NCI-H82 (cell line): ENCODE measurements at regions not wholly inside any gene's neighbourhood (a gene's known extent, or its start where the extent isn't known, plus 50 kb on each side); places are given as distances from the start of the nearest gene placed in this dataset.

Experiments
- DNase-seq: peaks from one replicate; lab custom pipeline; 2025; lab: John Stamatoyannopoulos, UW

GRCh38 chr1:222370081-222370912, 177.6 kb downstream of the HHIPL2 start:
- DNase-seq, result no peak

DNA sequence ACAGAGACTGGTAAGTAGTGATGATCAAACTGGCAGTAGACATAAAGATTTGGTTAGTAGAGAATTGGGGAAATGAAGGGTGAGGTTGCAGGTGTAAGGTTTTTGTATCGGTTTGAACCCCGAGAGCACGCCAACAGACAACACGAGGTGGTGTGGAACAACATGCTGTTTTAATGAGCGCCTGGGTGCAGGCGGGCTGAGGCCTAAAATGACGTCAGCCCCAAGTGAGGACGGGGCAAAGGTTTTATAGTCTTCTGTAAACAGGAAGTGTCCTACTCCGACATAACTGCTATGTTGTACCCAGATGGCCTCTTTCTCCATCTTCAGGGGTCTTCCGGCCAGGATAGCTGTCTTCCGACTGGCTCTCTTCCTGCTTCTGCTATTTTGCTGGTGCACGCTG, 178.8 kb downstream of the HHIPL2 start:
- no peak for DNase-seq

DNA sequence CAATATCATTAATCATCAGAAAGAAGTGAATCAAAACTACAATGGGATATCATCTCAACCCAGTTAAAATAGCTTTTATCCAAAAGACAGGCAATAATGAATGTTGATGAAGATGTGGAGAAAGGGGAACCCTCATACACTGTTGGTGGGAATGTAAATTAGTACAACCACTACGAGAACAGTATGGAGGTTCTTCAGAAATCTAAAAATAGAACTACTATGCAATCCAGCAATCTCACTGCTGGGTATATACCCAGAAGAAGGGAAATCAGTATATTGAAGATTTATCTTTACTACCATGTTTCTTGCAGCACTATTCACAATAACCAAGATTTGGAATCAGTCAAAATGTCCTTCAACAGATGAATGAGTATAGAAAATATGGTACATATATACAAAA, 189.8 kb downstream of the HHIPL2 start:
- no peak for DNase-seq

DNA sequence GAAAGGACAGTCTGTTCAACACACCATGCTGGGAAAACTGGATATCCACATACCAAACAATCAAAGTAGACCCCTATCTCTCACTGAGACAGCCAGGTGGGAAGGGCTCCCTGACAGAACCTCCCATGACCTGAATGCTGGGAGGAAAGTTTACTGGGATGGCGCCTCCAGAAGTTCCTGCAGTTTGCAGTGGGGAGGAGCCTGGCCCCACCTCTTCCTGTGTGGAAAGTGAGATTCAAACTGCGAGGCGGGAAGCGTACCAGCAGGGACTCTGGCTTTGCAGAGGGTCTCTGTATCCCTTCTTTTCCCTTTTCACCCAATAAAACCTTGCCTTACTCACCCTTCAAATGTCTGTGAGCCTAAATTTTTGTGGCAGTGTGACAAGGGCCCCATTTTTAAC, 190.7 kb downstream of the HHIPL2 start:
- DNase-seq, result no peak

DNA sequence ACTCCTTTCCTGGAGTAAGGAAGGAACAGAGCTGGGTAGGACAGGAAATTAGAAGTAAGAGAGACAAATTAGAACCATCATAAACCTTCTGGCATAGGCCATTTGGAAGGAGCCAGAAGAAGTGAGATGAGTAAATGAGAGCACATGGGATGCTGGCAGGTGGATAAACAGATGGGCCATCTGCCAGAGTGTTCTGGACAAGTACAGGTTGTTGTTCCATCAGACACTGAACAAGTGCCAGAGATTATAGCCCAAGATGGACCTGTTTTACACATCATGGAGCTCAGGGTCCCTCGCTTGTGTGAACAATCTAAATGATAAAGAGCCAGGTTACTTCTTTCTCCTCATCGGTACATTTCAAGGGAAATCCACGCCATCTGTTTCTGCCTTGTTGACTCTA, 200.3 kb downstream of the HHIPL2 start:
- DNase-seq, result peak; percentile 61

GRCh38 chr1:222346955-222347354, 200.9 kb downstream of the HHIPL2 start:
- DNase-seq, result no peak

- DNase-seq, result no peak
Measured at GRCh38 chr1:222339376-222339947, 208.4 kb downstream of the HHIPL2 start.

GRCh38 chr1:222335586-222335985, 212.3 kb downstream of the HHIPL2 start:
- DNase-seq, result no peak

DNA sequence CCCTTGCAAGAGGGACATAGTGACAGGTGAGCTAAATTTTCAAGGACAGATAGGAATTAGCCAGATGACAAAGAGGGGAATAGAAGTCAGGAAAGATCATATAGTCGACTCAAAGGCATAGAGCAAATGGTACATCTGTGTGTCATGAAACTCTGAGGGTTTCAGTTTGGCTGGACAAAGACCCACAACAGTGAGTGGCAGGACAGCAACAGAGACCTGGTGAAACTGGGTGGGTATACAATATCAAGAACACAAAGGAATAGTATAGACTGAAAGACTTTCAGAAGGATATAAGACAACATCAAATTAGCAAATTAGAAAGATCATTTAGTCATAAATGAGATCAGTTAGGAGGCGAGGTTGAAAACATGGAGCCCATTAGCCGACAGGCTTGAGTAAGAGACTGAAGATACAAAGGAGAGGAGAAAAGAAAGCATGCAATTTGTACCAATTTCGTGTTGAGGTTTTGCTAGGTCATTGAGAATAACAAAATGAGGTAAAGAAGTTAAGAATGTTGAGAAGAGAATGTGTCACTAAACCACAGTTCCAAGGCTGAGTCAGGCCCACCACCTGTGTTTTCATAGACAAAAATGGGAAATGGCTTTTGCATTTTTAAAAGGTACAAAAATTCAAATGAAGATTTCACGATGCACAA, 213.8 kb downstream of the HHIPL2 start:
- no peak for DNase-seq

DNA sequence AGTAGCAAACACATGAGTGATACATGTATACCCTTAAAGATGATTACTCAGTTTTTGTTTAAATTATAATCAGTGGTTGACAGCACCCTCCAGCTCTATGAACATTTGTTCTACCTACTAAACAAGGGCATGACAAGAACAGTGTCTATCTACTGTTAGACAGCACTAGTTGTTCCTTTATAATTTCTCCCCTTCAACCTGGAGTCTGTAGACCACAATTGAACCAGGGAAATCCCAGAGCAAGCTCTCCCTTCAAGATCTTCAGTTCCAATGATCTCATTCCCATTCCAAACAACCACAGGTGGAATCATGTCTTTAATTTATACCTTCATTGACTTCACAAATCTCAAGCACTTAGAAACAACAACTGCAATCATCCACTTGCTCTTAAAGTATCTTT, 216.1 kb downstream of the HHIPL2 start:
- no peak for DNase-seq

DNA sequence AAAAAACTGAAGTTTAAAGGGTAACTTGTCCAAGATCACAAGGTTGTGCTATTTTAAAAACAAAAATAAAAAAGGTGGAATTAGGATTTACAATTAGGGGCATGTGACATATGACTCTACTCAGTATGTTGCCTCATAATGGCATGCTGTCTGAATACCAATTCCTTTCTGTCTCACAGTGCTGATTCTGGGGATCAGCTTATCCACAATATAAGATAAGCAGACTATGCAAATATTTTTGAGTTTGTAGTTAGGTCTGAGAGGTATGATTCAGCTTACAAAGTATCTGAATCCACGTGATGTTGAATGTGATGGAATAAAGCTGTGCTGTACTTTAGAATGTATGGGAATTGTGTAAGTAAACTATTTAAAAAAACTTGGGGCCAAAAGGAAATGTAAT, 216.6 kb downstream of the HHIPL2 start:
- no peak for DNase-seq

- DNase-seq, result peak; percentile 19
Measured at GRCh38 chr1:222329493-222330045, 218.3 kb downstream of the HHIPL2 start.

DNA sequence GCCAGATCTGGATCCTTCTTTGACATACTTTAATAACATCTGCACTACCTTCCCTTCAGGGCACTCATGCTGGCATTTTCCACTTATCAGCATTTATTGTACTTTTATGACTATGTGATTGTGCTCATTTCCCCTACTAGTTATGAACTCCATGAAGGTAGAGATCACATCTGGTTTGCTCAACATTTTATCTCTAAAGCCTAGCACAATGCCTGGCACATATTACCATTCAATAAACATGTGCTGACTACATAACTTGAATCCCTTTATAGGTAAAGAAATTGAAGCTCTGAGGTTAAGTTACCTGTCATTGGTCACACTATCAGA, 221.2 kb downstream of the HHIPL2 start:
- no peak for DNase-seq

- no peak for DNase-seq
Measured at GRCh38 chr1:222326006-222326709, 221.7 kb downstream of the HHIPL2 start.

DNA sequence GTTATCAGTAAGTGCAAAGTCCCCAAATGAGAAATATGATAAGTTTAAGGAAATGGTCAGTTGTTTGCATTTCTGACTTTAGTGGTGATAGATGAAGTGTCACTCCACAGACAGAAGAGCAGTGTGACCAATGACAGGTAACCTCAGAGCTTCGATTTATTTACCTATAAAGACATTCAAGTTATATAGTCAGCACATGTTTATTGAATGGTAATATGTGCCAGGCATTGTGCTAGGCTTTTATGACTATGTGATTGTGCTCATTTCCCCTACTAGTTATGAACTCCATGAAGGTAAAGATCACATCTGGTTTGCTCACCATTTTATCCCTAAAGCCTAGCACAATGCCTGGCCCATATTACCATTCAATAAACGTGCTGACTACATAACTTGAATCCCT, 222.4 kb downstream of the HHIPL2 start:
- DNase-seq, result no peak

DNA sequence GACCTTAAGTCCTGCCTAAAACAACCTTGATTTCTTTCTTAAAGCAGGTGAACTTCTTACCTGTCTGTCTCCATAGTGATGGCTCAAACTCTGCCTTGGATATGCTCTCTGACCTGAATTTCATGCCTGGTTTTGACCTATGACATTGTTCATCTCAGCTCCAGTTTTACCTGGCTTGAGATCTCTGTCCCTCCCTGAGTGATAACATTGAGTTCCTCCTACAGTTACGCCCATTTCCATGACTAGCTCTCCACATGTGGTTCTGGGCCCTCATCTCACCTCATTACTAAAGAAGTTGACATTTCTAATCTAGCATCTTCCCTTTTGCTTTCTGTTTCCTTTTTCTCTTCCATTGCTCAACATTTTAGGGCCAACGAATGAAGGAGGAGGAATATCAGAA, 233.1 kb downstream of the HHIPL2 start:
- no peak for DNase-seq

GRCh38 chr1:222310836-222311235, 237.1 kb downstream of the HHIPL2 start:
- peak; percentile 33 for DNase-seq

- DNase-seq, result no peak
Measured at GRCh38 chr1:222307621-222308020, 240.3 kb downstream of the HHIPL2 start.

- DNase-seq, result no peak
Measured at GRCh38 chr1:222306512-222306911, 241.4 kb downstream of the HHIPL2 start.

- DNase-seq, result no peak
Measured at GRCh38 chr1:222306011-222306410, 241.9 kb downstream of the HHIPL2 start.

DNA sequence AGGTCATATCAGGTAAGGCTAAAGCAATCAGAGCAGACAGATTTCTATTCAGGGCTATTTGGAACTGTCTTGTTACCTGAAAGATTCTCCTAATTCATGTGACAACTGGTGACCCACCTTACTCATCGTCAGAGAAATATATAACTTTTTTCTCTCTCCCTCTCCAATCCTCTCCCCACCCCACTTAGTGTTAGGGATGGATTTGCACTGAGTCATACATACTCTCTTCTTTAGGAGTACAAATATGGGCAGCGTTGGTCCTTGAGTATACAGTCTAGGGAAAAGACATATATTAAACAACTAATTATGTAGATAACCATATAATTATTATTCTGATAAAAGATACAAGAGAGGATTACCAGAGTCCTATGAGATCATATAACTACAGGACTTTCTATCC, 246.3 kb downstream of the HHIPL2 start:
- no peak for DNase-seq

DNA sequence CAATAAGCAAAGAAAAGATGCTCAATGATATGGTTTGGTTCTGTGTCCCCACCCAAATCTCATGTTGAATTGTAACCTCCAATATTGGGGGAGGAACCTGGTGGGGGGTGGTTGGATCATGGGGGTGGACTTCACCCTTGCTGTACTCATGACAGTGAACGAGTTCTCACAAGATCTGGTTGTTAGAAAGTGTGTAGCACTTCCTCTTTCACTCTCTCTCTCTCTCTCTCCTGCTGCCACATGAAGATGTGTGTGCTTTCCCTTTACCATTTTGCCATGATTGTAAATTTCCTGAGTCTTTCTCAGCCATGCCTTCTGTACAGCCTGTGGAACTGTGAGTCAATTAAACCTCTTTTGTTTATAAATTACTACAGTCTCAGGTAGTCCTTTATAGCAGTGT, 248.4 kb downstream of the HHIPL2 start:
- no peak for DNase-seq

- no peak for DNase-seq
Measured at GRCh38 chr1:222290866-222291265, 257.0 kb downstream of the HHIPL2 start.
